Stimulated activated CD4-positive, alpha-beta T cell treated with anti-CD3 and anti-CD28 coated beads, Interleukin-2, amount 100 ng/mL, for 48 hours (primary cell): ENCODE measurements at regions not wholly inside any gene's neighbourhood (a gene's known extent, or its start where the extent isn't known, plus 50 kb on each side); places are given as distances from the start of the nearest gene placed in this dataset.

Experiments
- DNase-seq, 2 donors: peaks; one replicate each; pipeline ENCODE4 v3.0.0-alpha.2; 2020

- DNase-seq = no peak
Observed at GRCh38 chr10:9608602-9609001, 1409.1 kb upstream of the CELF2 start.

DNA sequence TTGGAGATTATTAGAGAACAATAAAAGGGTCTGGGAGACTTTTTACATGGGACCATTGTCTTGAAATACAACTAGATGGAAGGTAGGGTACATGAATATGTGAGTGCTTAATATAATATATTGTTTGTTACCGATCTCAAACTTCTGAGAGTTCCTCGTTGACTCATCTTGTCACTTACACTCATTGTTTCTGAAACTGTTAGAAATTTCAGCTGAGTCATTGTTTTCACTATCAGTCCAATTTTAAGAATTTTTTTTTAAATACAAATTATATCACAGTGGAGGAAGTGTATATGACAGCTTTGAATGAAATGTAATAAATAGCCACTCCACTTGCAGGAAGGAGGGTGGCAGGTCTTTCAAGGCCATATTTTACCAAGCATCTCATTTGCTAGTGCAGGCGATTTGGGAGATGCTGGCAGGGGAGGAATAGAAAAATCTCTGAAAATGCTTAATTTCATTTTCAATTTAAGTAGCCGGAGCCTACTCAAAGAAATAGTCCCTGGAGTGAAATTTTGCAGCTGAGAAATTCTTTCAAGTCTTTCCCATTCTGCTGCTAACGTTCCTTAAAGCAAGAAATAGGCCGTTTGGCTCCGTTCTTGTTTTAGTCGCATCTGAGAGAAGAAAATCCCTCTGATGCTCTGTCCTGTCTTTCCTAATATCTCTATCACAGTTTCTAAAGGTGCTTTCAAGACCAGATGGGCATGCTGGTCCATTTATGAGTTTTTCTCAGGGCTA is 1404.2 kb upstream of the CELF2 start:
- DNase-seq = no peak

GRCh38 chr10:9615189-9615588 is 1402.5 kb upstream of the CELF2 start:
- DNase-seq = no peak

DNA sequence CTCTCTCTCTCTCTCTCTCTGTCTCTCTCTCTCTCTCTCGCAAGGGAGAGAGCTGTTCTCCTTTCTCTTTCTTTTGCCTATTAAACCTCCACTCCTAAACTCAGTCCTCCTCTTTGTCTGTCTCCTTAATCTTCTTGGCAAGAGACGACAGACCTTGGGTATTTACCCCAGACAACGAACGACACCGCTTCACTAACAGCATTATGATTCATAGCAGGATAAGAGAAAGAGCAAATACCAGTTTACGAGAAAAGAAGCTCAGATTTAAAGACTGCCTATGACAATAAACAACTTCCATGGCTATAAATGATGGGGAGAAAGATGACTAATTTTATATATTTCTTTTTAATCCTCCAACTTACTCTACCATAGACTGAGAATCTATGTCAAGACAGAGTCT is 1396.5 kb upstream of the CELF2 start:
- DNase-seq = no peak

- DNase-seq = no peak
Observed at GRCh38 chr10:9625304-9625703, 1392.4 kb upstream of the CELF2 start.

GRCh38 chr10:9634466-9634865 is 1383.2 kb upstream of the CELF2 start:
- DNase-seq = no peak

- no peak for DNase-seq
Observed at GRCh38 chr10:9635691-9636090, 1382.0 kb upstream of the CELF2 start.

DNA sequence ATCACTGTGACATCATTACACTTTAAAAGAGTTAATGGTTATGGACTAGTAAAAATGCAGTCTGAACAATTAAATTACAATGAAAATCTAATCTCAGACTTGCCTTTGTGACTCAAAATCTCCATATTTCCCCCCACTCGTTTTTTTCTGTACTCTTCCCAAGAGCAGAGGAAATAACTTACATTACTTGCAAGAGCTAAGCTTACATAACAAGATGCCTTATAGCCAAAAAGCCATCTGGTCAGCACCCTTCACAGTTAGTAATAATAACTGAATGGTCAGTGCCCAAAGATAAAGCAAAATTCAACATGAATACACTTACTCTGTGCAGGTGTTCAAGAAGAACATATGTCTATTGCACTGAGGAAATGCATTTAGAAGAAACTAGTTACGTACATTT is 1381.5 kb upstream of the CELF2 start:
- DNase-seq = no peak

DNA sequence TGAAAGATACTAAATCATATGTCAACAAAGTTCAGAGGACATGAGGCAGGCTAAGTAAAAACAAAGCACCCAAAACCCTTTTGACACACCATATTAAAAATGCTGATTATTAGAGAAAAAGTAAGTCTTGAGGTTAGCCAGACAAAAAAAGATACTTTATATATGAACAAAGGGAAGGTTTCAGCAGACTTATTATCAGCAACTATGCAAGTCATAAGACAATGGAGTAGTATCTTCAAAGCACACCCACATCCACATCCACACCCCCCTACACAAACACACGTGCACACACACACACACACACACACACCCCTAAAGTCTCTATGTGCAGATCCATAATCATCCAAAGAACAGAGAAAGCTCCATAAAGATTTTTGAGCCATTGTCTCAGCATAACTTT is 1373.9 kb upstream of the CELF2 start:
- DNase-seq = no peak

GRCh38 chr10:9645404-9645803 is 1372.3 kb upstream of the CELF2 start:
- no peak for DNase-seq

- DNase-seq = no peak
Observed at GRCh38 chr10:9645928-9646600, 1371.6 kb upstream of the CELF2 start.

DNA sequence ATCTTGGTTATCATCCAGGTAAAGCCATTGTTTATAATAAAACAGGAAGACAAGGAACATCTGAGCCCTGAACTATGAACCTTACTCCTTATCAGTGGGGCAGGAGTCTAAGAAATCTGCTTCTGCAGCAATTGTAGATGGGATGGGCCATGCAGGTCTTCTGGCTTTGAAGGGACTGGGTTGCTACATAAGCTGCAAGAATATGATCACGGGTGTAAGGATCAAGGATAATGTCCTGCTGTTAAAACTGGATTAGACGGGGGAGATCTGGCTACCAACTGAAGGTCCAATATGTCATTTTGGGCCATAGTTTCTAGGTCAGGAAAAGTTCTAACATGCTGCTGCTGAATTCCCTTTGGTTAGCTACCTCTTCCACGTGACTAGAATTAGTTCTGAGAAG is 1363.4 kb upstream of the CELF2 start:
- DNase-seq = no peak

DNA sequence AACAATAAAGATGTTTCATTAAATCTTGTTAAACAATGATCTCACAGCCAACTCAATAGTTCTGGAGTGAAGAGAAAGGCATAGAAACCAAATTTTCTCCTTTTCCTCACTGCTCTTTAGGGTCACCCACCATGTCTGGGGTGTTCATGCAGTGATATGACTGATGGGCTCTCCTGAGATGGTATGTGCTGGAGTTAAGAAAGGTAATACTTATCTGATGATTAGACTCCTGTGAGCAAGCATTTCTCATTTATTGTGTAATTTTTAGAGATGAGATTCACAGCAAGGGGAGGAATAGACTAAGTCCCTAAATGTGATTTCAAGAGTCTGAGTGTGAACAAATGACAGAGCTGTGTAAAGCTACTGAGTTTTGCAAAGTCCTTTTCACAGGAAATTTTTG is 1361.3 kb upstream of the CELF2 start:
- no peak for DNase-seq

DNA sequence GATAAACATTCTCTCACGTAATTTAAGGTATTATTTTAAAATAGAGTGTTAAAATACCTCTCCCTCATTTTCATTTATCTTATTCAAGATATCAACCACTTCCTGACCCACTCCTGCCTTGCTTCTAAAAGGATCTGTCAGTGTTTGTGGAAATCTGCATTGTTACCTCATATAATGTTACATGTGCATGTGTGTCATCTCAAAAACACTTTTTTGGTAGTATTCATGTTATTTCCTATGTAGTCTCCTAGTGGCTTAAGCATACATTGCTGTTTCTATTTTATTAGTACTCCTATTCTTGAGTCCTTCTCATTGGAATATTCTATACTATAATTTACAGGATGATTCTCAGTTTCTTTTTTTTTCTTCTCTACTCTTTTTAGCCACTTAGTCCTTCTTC is 1360.7 kb upstream of the CELF2 start:
- DNase-seq = no peak

- DNase-seq = no peak
Observed at GRCh38 chr10:9657530-9657929, 1360.1 kb upstream of the CELF2 start.

GRCh38 chr10:9668411-9668810 is 1349.3 kb upstream of the CELF2 start:
- DNase-seq = no peak

- DNase-seq = no peak
Observed at GRCh38 chr10:9670911-9671310, 1346.8 kb upstream of the CELF2 start.

GRCh38 chr10:9681655-9682054 is 1336.0 kb upstream of the CELF2 start:
- no peak for DNase-seq

GRCh38 chr10:9682802-9683201 is 1334.9 kb upstream of the CELF2 start:
- DNase-seq = no peak

DNA sequence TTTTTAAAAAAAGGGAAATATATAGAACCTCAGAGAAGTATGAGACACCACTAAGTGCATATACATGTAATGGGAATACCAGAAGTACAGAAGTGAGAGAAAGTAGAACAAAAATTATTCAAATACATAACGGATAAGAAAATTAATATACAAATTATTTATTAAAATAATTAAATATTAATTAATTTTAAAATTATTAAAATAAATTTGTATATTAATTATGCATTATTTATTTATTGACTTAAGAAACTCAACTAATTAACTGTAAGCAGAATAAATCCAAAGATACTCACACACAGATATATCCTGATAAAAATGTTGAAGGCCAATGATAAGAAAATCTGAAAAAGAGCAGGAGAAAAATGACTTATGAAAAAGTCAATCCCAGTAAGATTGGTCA is 1333.5 kb upstream of the CELF2 start:
- no peak for DNase-seq

GRCh38 chr10:9685596-9685995 is 1332.1 kb upstream of the CELF2 start:
- DNase-seq = no peak

DNA sequence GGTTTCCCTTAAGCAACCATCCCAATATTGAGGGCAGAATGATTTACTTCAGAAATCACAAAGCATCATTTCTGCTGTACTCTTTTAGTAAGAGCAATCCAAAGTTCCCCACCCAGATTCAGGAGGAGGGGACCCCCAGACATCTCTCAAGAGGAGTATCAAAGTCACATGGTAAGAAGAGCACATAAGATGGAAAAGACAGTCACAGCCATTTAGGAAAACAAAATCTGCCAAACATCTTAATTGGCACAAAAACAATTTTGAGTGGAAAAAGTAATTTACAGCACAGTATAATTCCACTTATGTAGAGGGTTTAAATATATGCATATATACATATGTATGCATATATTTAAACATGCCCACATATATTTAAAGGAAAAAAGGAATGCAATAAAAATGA is 1329.0 kb upstream of the CELF2 start:
- DNase-seq = no peak

DNA sequence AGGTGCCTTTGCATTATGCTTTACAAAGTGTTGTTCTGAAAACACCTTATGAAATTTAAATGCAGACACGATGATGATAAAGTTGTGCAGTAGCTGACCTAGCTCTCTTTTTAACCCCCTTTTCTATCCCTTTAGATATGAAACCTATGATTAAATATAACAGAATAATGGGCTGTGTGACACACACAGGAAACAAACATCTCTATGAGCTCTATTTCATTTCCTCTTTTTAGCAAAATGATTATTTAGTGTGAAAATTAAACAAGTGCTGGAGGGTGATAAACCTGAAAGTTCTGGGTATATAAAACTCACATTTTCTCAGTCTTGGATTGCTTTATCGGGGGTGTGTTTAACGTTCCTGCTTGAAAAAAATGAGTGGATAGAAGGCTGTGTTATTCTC is 1310.5 kb upstream of the CELF2 start:
- no peak for DNase-seq

GRCh38 chr10:9709849-9710248 is 1307.8 kb upstream of the CELF2 start:
- DNase-seq = no peak

GRCh38 chr10:9712393-9712792 is 1305.3 kb upstream of the CELF2 start:
- DNase-seq = no peak
